ENCODE measurements at regions not wholly inside any gene's neighbourhood (a gene's known extent, or its start where the extent isn't known, plus 50 kb on each side); places are given as distances from the start of the nearest gene placed in this dataset.
"Not testable (repeated sequence)": the region's sequence is repeated elsewhere in the genome, so short reads cannot be mapped to it uniquely, and the experiment has no call there.

DNA sequence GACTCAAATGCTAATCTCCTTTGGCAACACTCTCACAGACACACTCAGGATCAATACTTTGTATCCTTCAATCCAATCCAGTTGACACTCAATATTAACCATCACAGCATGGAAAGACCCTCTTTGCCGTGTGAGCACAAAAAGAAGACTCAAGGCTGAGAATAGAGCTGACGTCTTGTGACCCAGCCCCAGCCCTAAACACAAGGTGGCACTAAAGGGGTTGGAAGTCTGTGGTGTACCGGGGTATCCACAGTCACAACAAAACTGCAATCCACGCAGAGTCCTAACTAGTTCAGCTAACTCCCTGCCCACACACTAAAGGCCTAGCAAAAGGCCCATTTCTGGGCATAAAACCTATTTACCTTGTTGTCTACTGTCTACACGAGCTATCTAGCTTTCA lies 200.1 kb downstream of the ACTR3B start:
- no peaks in the 10 kb centered on the region for H4K20me1 ChIP-seq (ENCODE audit: insufficient read depth, low read length)
- Mint-ChIP-seq H3K9me3 (peaks cover 2 to 14% (median 9%) of the 10 kb centered on the region in 7 donors), H3K27me3 (ENCODE audit: low read depth in 3 of 3) (peaks cover 0 to 3% (median 2%) of the 10 kb centered on the region in 3 donors), H3K27ac (no peak overlapping the region), H3K4me1 (no peaks in the 10 kb centered on the region), H3K36me3 (no peaks in the 10 kb centered on the region), H3K4me3 (no peak overlapping the region)
- no peak for DNase-seq
- no peak overlapping the region for H2AFZ ChIP-seq (ENCODE audit: insufficient read depth, low read depth, low read length, poor library complexity, severe bottlenecking)
- H3K79me2 ChIP-seq (ENCODE audit: insufficient read depth, low read length): no peaks in the 10 kb centered on the region
- no peak overlapping the region for H3K9ac ChIP-seq (ENCODE audit: insufficient read depth, low read length, poor library complexity, severe bottlenecking)
- no peaks in the 10 kb centered on the region for H3K36me3 ChIP-seq (replicated peaks in 1 of 2; ENCODE audit: control insufficient read depth in 1 of 2, insufficient read depth in 2 of 2, low read length in 2 of 2)
- peaks cover 0 to 3% of the 10 kb centered on the region in 2 donors for H3K9me3 ChIP-seq (replicated peaks in 1 of 2; ENCODE audit: control insufficient read depth in 1 of 2, insufficient read depth in 1 of 2, low read length in 2 of 2)
- TF ChIP-seq, protein P1, sequence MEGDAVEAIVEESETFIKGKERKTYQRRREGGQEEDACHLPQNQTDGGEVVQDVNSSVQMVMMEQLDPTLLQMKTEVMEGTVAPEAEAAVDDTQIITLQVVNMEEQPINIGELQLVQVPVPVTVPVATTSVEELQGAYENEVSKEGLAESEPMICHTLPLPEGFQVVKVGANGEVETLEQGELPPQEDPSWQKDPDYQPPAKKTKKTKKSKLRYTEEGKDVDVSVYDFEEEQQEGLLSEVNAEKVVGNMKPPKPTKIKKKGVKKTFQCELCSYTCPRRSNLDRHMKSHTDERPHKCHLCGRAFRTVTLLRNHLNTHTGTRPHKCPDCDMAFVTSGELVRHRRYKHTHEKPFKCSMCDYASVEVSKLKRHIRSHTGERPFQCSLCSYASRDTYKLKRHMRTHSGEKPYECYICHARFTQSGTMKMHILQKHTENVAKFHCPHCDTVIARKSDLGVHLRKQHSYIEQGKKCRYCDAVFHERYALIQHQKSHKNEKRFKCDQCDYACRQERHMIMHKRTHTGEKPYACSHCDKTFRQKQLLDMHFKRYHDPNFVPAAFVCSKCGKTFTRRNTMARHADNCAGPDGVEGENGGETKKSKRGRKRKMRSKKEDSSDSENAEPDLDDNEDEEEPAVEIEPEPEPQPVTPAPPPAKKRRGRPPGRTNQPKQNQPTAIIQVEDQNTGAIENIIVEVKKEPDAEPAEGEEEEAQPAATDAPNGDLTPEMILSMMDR (IDR thresholded peaks at IDR 0.05): no peak
- H3K4me3 ChIP-seq (replicated peaks in 1 of 3; ENCODE audit: low read depth in 2 of 3, low read length in 3 of 3): no peak overlapping the region
- no peak overlapping the region for H3K4me2 ChIP-seq (replicated peaks; ENCODE audit: extremely low read depth, low read length, poor library complexity, severe bottlenecking)
- no peaks in the 10 kb centered on the region for H3K27me3 ChIP-seq (ENCODE audit: control insufficient read depth in 2 of 2, insufficient read depth in 2 of 2, low read length in 2 of 2)
- intact Hi-C loops (cut with micrococcal nuclease): no loop called here
- WGBS (ENCODE audit: insufficient coverage): 92% methylated on average over 2 of the region's 5 CpGs
- H3K4me1 ChIP-seq (ENCODE audit: control insufficient read depth in 1 of 2, insufficient read depth in 2 of 2, low read length in 2 of 2): no peaks in the 10 kb centered on the region
- H3K27ac ChIP-seq (ENCODE audit: low read depth in 1 of 2, low read length in 2 of 2): no peak overlapping the region

DNA sequence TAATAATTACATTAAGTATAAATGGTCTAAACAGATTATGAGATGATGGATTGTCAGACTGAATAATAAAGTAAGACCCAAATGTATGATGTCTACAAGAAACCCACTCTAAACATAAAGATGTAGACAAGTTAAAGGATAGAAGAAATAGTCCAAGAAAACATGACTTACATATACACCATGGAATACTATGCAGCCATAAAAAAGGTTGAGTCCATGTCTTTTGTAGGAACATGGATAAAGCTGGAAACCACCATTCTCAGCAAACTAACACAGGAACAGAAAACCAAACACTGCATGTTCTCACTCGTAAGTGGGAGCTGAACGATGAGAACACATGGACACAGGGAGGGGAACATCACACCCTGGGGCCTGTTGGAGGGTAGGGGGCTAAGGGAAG lies 202.2 kb downstream of the ACTR3B start:
- H3K9me3 ChIP-seq (replicated peaks in 1 of 2; ENCODE audit: control insufficient read depth in 1 of 2, insufficient read depth in 1 of 2, low read length in 2 of 2); H3K4me3 Mint-ChIP-seq; H3K4me3 ChIP-seq (replicated peaks in 1 of 3; ENCODE audit: low read depth in 2 of 3, low read length in 3 of 3); H3K9ac ChIP-seq (ENCODE audit: insufficient read depth, low read length, poor library complexity, severe bottlenecking); H3K27me3 Mint-ChIP-seq (ENCODE audit: low read depth in 3 of 3); H2AFZ ChIP-seq (ENCODE audit: insufficient read depth, low read depth, low read length, poor library complexity, severe bottlenecking); H3K4me2 ChIP-seq (replicated peaks; ENCODE audit: extremely low read depth, low read length, poor library complexity, severe bottlenecking); H3K27ac ChIP-seq (ENCODE audit: low read depth in 1 of 2, low read length in 2 of 2); H3K79me2 ChIP-seq (ENCODE audit: insufficient read depth, low read length); H3K4me1 Mint-ChIP-seq; H3K27ac Mint-ChIP-seq; H3K36me3 Mint-ChIP-seq; H3K4me1 ChIP-seq (ENCODE audit: control insufficient read depth in 1 of 2, insufficient read depth in 2 of 2, low read length in 2 of 2); H3K36me3 ChIP-seq (replicated peaks in 1 of 2; ENCODE audit: control insufficient read depth in 1 of 2, insufficient read depth in 2 of 2, low read length in 2 of 2); intact Hi-C loops (cut with micrococcal nuclease); DNase-seq; H4K20me1 ChIP-seq (ENCODE audit: insufficient read depth, low read length); H3K27me3 ChIP-seq (ENCODE audit: control insufficient read depth in 2 of 2, insufficient read depth in 2 of 2, low read length in 2 of 2): not testable (repeated sequence)
- 100% methylated on average over 1 of the region's 2 CpGs for WGBS (ENCODE audit: insufficient coverage)
- H3K9me3 Mint-ChIP-seq: peaks cover 2 to 13% (median 9%) of the 10 kb centered on the region in 7 donors

Data from CD14-positive monocyte (primary cell).